ENCODE measurements at regions not wholly inside any gene's neighbourhood (a gene's known extent, or its start where the extent isn't known, plus 50 kb on each side); places are given as distances from the start of the nearest gene placed in this dataset.

GRCh38 chr10:33532901-33533300 is 198.4 kb upstream of the NRP1 start:
- no peak for DNase-seq

- no peak for DNase-seq
Observed at GRCh38 chr10:33529234-33529633, 194.8 kb upstream of the NRP1 start.

- DNase-seq = peak; percentile 6
Observed at GRCh38 chr10:33524966-33525365, 190.5 kb upstream of the NRP1 start.

GRCh38 chr10:33524041-33524440 is 189.6 kb upstream of the NRP1 start:
- DNase-seq = peak; percentile 87

GRCh38 chr10:33523236-33523792 is 188.8 kb upstream of the NRP1 start:
- DNase-seq = no peak

GRCh38 chr10:33521904-33522303 is 187.4 kb upstream of the NRP1 start:
- no peak for DNase-seq

GRCh38 chr10:33521062-33521461 is 186.6 kb upstream of the NRP1 start:
- DNase-seq = no peak

- DNase-seq = no peak
Observed at GRCh38 chr10:33520223-33520622, 185.8 kb upstream of the NRP1 start.

GRCh38 chr10:33519130-33519860 is 184.8 kb upstream of the NRP1 start:
- DNase-seq = no peak

- no peak for DNase-seq
Observed at GRCh38 chr10:33510206-33510605, 175.7 kb upstream of the NRP1 start.

- DNase-seq = peak; percentile 86
Observed at GRCh38 chr10:33509231-33509831, 174.9 kb upstream of the NRP1 start.

- peak; percentile 86 for DNase-seq
Observed at GRCh38 chr10:33507662-33508425, 173.4 kb upstream of the NRP1 start.

- peak; percentile 97 for DNase-seq
Observed at GRCh38 chr10:33506838-33507661, 172.6 kb upstream of the NRP1 start.

- no peak for DNase-seq
Observed at GRCh38 chr10:33506391-33506790, 171.9 kb upstream of the NRP1 start.

GRCh38 chr10:33501161-33501560 is 166.7 kb upstream of the NRP1 start:
- no peak for DNase-seq

GRCh38 chr10:33498391-33498891 is 164.0 kb upstream of the NRP1 start:
- DNase-seq = no peak

- DNase-seq = no peak
Observed at GRCh38 chr10:33497338-33497737, 162.9 kb upstream of the NRP1 start.

- DNase-seq = no peak
Observed at GRCh38 chr10:33496096-33496495, 161.6 kb upstream of the NRP1 start.

- DNase-seq = no peak
Observed at GRCh38 chr10:33494694-33495265, 160.3 kb upstream of the NRP1 start.

- DNase-seq = no peak
Observed at GRCh38 chr10:33493978-33494377, 159.5 kb upstream of the NRP1 start.

GRCh38 chr10:33493497-33493896 is 159.0 kb upstream of the NRP1 start:
- no peak for DNase-seq

GRCh38 chr10:33492701-33493345 is 158.4 kb upstream of the NRP1 start:
- DNase-seq = no peak
